Activated B cell treated with CpG ODN at 0.5 μM for 24 hours (primary cell): ENCODE measurements at regions not wholly inside any gene's neighbourhood (a gene's known extent, or its start where the extent isn't known, plus 50 kb on each side); places are given as distances from the start of the nearest gene placed in this dataset.

Source experiments
- ATAC-seq: fragments of 200-7000 bp; cut with Tn5 transposase; one replicate; pipeline ENCODE4 v1.10.0; 2021; ENCODE audit warnings: low read depth, mild to moderate bottlenecking, moderate library complexity
- CTCF ChIA-PET: fragments of 350-600 bp; sonication (Branson Sonifier 250); formaldehyde crosslinking; loops from one replicate; lab custom pipeline; 2021; ENCODE audit warnings: antibody characterized with exemption; lab: Charles Lee
- POLR2A ChIA-PET: fragments of 350-600 bp; sonication (Branson Sonifier 250); formaldehyde crosslinking; loops from one replicate; lab custom pipeline; 2021; ENCODE audit warnings: antibody characterized with exemption; lab: Charles Lee
- DNase-seq: peaks from one replicate; pipeline ENCODE4 v3.0.0; 2022
- H3K27ac Mint-ChIP-seq: one replicate; pipeline ENCODE4 v1.8.0; 2020; ENCODE audit warnings: mixed read lengths
- H3K27me3 Mint-ChIP-seq: one replicate; pipeline ENCODE4 v1.8.0; 2021; ENCODE audit warnings: mixed read lengths
- H3K36me3 Mint-ChIP-seq: one replicate; pipeline ENCODE4 v1.8.0; 2021; ENCODE audit warnings: low read depth, mixed read lengths
- H3K4me1 Mint-ChIP-seq: one replicate; pipeline ENCODE4 v1.8.0; 2021; ENCODE audit warnings: mixed read lengths
- H3K4me3 Mint-ChIP-seq: one replicate; pipeline ENCODE4 v1.8.0; 2020; ENCODE audit warnings: mild to moderate bottlenecking, mixed read lengths
- H3K9me3 Mint-ChIP-seq: one replicate; pipeline ENCODE4 v1.8.0; 2020; ENCODE audit warnings: mixed read lengths
- intact Hi-C: fragments of 100-400 bp; cut with micrococcal nuclease; formaldehyde crosslinking; loops from one replicate; pipeline ENCODE4 v1.15.1; 2024
- TF ChIP-seq, protein P1 (sequence below): fragments of 200-600 bp; IDR thresholded peaks from one replicate; pipeline ENCODE4 v1.8.0; 2022; ENCODE audit warnings: antibody characterized with exemption, mild to moderate bottlenecking

GRCh38 chr9:87149799-87150198 is 202.5 kb upstream of the GAS1 start:
- Mint-ChIP-seq H3K4me3 (no peak overlapping the region), H3K4me1 (no peaks in the 10 kb centered on the region), H3K27me3 (peaks cover 24% of the 10 kb centered on the region), H3K9me3 (no peaks in the 10 kb centered on the region), H3K36me3 (no peaks in the 10 kb centered on the region), H3K27ac (no peak overlapping the region)
- intact Hi-C loops, result no loop called here
- ChIA-PET CTCF (no interaction called here), POLR2A (no interaction called here)
- no peak for ATAC-seq
- TF ChIP-seq, protein P1, sequence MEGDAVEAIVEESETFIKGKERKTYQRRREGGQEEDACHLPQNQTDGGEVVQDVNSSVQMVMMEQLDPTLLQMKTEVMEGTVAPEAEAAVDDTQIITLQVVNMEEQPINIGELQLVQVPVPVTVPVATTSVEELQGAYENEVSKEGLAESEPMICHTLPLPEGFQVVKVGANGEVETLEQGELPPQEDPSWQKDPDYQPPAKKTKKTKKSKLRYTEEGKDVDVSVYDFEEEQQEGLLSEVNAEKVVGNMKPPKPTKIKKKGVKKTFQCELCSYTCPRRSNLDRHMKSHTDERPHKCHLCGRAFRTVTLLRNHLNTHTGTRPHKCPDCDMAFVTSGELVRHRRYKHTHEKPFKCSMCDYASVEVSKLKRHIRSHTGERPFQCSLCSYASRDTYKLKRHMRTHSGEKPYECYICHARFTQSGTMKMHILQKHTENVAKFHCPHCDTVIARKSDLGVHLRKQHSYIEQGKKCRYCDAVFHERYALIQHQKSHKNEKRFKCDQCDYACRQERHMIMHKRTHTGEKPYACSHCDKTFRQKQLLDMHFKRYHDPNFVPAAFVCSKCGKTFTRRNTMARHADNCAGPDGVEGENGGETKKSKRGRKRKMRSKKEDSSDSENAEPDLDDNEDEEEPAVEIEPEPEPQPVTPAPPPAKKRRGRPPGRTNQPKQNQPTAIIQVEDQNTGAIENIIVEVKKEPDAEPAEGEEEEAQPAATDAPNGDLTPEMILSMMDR, result no peak
- DNase-seq, result no peak

- TF ChIP-seq, protein P1, result no peak
- intact Hi-C loops, result no loop called here
- Mint-ChIP-seq H3K36me3 (no peaks in the 10 kb centered on the region), H3K9me3 (no peaks in the 10 kb centered on the region), H3K4me3 (no peak overlapping the region), H3K27me3 (peaks cover 18% of the 10 kb centered on the region), H3K27ac (no peak overlapping the region), H3K4me1 (no peaks in the 10 kb centered on the region)
- no peak for ATAC-seq
- CTCF ChIA-PET, result no interaction called here
- DNase-seq, result no peak
- POLR2A ChIA-PET, result no interaction called here
Measured at GRCh38 chr9:87152256-87152655, 204.9 kb upstream of the GAS1 start.

DNA sequence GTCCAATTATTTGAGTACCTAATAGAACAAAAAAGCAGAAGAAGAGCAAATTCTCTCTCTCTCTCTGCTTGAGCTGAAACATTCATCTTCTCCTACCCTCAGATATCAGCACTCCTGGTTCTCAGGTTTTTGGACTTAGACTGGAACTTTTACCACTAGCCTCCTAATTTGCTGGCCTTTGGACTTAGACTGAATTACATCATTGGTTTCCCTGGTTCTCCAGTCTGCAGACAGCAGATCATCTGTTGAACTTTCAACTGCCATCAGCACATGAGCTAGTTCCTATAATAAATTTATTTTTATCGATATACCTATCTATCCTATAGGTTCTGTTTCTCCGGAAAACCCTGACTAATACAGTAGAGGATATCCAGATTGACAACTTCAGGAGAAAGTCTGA is 208.9 kb upstream of the GAS1 start:
- Mint-ChIP-seq H3K4me1 (no peaks in the 10 kb centered on the region), H3K27ac (no peak overlapping the region), H3K27me3 (no peaks in the 10 kb centered on the region), H3K36me3 (no peaks in the 10 kb centered on the region), H3K9me3 (no peaks in the 10 kb centered on the region), H3K4me3 (no peak overlapping the region)
- DNase-seq (no peak), ATAC-seq (no peak)
- ChIA-PET POLR2A (no interaction called here), CTCF (no interaction called here)
- intact Hi-C loops, result no loop called here
- TF ChIP-seq, protein P1, result no peak

DNA sequence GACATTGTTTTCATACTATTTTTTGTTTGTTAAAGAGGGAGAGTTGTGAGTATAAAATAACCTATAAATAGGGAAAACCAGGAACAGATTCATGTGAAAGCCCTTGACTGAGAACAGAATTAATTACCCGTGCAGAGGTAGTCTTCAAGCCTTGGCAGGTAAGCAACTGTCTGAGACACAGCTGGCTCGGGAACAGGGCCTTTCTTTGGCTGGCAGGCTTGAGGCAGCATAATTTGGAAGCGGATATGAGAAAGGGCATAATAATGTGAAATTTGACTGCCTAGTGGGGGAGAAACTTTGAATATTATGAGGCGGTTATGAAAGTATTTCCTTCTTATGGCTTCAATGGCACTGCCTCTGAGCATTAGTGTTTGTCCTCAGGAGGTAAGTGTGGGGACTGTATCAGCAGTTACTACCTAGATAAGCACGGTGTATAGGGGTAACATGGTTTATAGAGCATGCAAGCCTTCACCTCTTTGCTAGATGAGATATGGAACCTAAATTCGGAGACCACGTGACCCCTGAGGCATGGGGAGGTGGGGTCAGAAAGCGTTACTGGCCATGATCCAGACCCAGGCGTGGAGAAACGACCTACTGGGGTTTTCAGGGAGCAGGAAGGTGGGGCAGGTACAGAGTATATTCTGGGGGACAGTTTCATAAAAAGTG is 210.2 kb upstream of the GAS1 start:
- H3K9me3 Mint-ChIP-seq, result no peaks in the 10 kb centered on the region

GRCh38 chr9:87158765-87159164 is 211.5 kb upstream of the GAS1 start:
- ATAC-seq (no peak), DNase-seq (no peak)
- POLR2A ChIA-PET, result no interaction called here
- Mint-ChIP-seq H3K36me3 (no peaks in the 10 kb centered on the region), H3K27ac (no peak overlapping the region), H3K9me3 (no peaks in the 10 kb centered on the region), H3K4me1 (no peaks in the 10 kb centered on the region), H3K4me3 (no peak overlapping the region), H3K27me3 (no peaks in the 10 kb centered on the region)
- CTCF ChIA-PET, result no interaction called here
- TF ChIP-seq, protein P1, result no peak
- intact Hi-C loops, result no loop called here

More for the DNA sequence above, 210.2 kb upstream of the GAS1 start:
- DNase-seq (no peak), ATAC-seq (no peak)
- H3K4me1 Mint-ChIP-seq, result no peaks in the 10 kb centered on the region
- intact Hi-C loops, result no loop called here
- ChIA-PET POLR2A (no interaction called here), CTCF (no interaction called here)
- no peak overlapping the region for H3K4me3 Mint-ChIP-seq
- no peak overlapping the region for H3K27ac Mint-ChIP-seq
- no peaks in the 10 kb centered on the region for H3K36me3 Mint-ChIP-seq
- H3K27me3 Mint-ChIP-seq, result no peaks in the 10 kb centered on the region
- TF ChIP-seq, protein P1, result no peak
